GM12864 (cell line): ENCODE measurements at regions not wholly inside any gene's neighbourhood (a gene's known extent, or its start where the extent isn't known, plus 50 kb on each side); places are given as distances from the start of the nearest gene placed in this dataset.
"Not testable (repeated sequence)": the region's sequence is repeated elsewhere in the genome, so short reads cannot be mapped to it uniquely, and the experiment has no call there.

Experiments used
- DNase-seq: peaks from one replicate; pipeline ENCODE4 v3.0.0-alpha.2; 2011; ENCODE audit warnings: low read depth
- H3K4me3 ChIP-seq: 2 replicates; pipeline ENCODE4 v1.5.1; 2011; ENCODE audit warnings: mild to moderate bottlenecking, low read depth, low read length, control low read depth
- TF ChIP-seq, protein P1 (sequence below): IDR thresholded peaks from 2 replicates; pipeline ENCODE4 v1.5.1; 2011; ENCODE audit warnings: low read depth, mild to moderate bottlenecking, moderate library complexity, low read length, control low read depth, inconsistent platforms; ENCODE audit errors: missing control alignments

DNA sequence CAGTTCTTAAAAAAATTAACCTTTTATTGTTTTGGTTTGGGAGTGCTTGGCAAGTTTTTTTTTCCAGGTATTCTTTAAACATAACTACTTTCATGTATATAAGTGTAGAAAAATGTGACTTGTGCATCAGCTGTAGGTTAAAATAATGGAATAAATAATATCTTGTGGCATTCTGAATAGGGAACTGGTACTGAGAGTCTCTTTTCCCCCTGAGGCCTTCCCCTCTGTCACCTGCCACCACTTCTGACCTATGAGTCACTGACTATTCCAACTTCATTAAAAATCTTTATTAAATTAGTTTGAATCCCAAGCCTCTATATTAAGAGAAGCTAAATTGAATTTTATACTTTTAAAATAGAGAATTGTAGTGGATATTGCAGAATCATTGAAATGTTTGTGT is 805.7 kb downstream of the METTL15 start:
- H3K4me3 ChIP-seq, result no peak overlapping the region
- DNase-seq, result no peak
- TF ChIP-seq, protein P1, sequence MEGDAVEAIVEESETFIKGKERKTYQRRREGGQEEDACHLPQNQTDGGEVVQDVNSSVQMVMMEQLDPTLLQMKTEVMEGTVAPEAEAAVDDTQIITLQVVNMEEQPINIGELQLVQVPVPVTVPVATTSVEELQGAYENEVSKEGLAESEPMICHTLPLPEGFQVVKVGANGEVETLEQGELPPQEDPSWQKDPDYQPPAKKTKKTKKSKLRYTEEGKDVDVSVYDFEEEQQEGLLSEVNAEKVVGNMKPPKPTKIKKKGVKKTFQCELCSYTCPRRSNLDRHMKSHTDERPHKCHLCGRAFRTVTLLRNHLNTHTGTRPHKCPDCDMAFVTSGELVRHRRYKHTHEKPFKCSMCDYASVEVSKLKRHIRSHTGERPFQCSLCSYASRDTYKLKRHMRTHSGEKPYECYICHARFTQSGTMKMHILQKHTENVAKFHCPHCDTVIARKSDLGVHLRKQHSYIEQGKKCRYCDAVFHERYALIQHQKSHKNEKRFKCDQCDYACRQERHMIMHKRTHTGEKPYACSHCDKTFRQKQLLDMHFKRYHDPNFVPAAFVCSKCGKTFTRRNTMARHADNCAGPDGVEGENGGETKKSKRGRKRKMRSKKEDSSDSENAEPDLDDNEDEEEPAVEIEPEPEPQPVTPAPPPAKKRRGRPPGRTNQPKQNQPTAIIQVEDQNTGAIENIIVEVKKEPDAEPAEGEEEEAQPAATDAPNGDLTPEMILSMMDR, result no peak

DNA sequence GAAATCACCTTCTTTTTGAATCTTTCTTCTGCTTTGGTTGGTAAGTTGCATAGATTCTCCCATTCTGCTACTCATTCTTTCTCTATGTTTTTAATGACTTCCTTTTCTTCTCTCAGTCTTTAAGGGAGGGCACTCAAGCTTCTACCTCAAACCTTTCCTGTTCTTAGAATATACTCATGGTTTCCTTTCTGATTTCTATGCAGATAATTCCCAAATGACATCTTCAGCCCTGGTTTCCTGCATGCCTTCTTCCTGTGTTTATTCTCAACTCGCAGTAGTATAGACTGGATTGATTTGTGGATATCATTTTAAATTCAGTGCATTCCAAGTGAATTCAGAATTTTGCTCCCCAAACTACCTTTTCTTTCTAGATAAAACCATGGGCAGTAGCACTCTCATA is 803.6 kb downstream of the METTL15 start:
- TF ChIP-seq, protein P1, result no peak
- H3K4me3 ChIP-seq, result no peak overlapping the region
- DNase-seq, result no peak

DNA sequence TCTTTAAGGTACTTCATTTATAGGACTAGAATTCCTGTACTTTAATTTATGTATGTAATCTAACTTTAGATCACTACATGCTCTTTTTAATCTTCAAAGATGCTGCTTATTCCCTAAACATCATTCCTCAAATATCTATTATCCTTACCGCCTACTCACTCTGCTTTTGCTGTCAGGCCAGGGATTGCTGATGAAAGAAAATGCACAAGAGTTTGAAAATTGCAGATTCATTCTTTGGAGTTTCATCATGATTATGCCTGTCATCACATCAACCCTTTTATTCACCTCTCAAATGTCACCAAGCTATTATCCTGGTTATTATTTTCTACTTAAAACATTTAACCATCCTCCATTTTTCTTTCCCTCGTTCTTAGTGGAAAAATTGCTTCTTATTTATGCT is 802.7 kb downstream of the METTL15 start:
- DNase-seq, result no peak
- H3K4me3 ChIP-seq, result no peak overlapping the region
- TF ChIP-seq, protein P1, result no peak

GRCh38 chr11:28903716-28904115 is 795.5 kb downstream of the METTL15 start:
- H3K4me3 ChIP-seq, result no peak overlapping the region
- TF ChIP-seq, protein P1, result no peak
- DNase-seq, result no peak

DNA sequence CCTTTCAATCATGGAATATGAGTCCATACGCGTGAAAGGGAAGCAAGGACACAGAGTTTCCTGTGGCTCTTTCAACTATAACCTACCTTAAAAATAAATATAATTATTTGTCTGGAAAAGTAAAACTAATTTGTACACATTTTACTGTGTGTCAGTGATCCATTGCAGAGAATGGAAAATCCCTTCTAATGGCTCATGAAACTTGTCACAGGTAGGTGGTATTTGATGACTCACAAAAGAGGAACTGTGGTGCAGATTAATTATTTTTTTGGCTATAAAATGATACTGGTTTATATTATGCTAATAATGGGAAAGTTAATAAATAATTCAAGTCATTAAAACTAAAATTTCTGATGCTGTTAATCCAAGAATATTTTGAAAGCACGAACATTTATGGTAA is 792.2 kb downstream of the METTL15 start:
- TF ChIP-seq, protein P1, result no peak
- DNase-seq, result no peak
- no peak overlapping the region for H3K4me3 ChIP-seq

DNA sequence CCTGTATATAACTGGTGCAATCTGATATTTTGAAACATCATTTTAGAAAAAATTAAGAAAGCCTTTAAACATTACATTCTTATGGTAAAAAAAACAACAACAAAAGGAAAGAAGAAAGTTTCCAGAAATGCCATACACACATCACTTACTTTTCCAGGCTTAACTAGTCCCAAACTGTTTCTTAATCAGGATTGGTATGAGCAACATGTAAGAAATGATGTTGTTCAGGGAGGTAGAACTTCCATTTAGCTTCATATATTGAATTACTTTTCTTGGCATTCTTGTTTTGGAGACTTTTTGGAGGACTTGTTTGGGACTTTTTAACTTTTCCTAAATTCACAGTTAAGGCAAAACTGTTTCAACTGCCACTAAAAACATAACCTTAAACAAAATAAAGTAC is 791.5 kb downstream of the METTL15 start:
- no peak overlapping the region for H3K4me3 ChIP-seq
- TF ChIP-seq, protein P1, result no peak
- DNase-seq, result no peak

DNA sequence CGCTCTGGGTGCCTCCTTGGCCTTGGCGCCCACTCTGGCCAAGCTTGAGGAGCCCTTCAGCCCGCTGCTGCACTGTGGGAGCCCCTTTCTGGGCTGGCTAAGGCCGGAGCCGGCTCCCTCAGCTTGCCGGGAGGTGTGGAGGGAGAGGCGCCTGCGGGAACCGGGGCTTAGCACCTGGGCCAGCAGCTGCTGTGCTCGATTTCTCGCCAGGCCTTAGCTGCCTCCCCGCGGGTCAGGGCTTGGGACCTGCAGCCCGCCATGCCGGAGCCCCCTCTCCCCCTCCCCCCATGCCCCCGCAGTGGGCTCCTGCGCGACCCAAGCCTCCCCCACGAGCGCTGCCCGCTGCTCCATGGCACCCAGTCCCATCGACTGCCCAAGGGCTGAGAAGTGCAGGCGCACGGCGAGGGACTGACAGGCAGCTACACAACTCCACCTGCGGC is 782.4 kb downstream of the METTL15 start:
- H3K4me3 ChIP-seq, DNase-seq: not testable (repeated sequence)

DNA sequence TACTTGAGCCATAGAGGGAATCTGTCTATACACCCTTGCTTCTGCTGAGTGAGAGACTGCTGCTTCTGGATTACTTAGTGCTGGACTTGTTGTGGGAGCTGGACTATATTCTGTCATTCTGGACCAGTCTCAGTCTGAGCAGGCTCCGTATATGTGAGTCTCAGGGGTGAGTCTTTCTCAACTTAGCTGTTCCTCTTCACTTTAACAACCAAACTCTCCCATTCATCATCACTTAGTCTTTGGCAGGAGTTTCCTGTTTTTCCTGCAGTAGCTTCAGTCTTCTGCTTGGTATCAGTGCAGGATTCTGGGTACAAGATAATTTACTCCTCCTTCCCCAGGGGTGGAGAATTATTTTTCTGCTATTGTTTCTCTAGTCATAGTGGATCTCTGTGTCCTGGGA is 779.5 kb downstream of the METTL15 start:
- TF ChIP-seq, protein P1, result no peak
- no peak overlapping the region for H3K4me3 ChIP-seq
- no peak for DNase-seq
